ENCODE measurements at regions not wholly inside any gene's neighbourhood (a gene's known extent, or its start where the extent isn't known, plus 50 kb on each side); places are given as distances from the start of the nearest gene placed in this dataset.
A peak's percentile ranks its signal among the peaks of the same experiment; 100 is the strongest.

DNA sequence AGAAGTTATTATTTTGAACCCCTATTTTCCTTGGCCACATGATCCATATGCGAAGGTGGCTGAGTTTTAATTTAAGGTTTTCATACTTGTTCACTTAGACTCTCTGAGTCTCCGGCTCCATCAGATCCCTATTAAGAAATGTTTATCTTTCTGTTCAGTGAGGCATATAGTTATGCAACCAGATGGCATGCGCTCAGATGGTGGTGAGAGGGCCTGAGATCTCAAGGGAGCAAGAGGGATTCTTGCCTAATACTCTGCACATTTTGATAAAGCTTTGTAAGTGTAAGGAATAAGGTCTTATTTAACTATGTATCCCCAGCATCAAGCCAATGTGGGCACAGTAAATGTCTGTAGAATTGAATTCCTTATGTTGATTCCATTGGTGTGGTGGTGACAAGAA lies 78.9 kb upstream of the DPH6 start (continued):
- TF ChIP-seq ZNF362 (tag by site-specific recombination; IDR thresholded peaks at IDR 0.05) (no peak), MZF1 (tag by site-specific recombination; IDR thresholded peaks at IDR 0.05; ENCODE audit: borderline replicate concordance) (no peak), KLF9 (tag by site-specific recombination; IDR thresholded peaks at IDR 0.05; ENCODE audit: low read depth) (no peak), ZNF701 (tag by site-specific recombination; IDR thresholded peaks at IDR 0.05) (no peak)

GRCh38 chr15:35626571-35627318 lies 80.8 kb upstream of the DPH6 start:
- ChIA-PET POLR2A (no interaction called here), CTCF (no interaction called here)
- no peaks in the 10 kb centered on the region for H3K9me3 ChIP-seq (ENCODE audit: control insufficient read depth, insufficient read depth, low read depth, low read length)
- H3K36me3 ChIP-seq (ENCODE audit: control insufficient read depth in 2 of 2, insufficient read depth in 1 of 2, low read length in 2 of 2): no peaks in the 10 kb centered on the region
- TF ChIP-seq BCL11A (tag by site-specific recombination; IDR thresholded peaks at IDR 0.05; ENCODE audit: low read depth) (no peak), ZFP69B (tag by site-specific recombination; IDR thresholded peaks at IDR 0.05) (no peak), ZNF223 (tag by site-specific recombination; IDR thresholded peaks at IDR 0.05) (no peak), ZBTB17 (tag by site-specific recombination; IDR thresholded peaks at IDR 0.05) (peak; percentile 53; the same call in 1 of the 2 replicates), ZNF280D (tag by site-specific recombination; IDR thresholded peaks at IDR 0.05) (no peak), ZNF146 (tag by site-specific recombination; IDR thresholded peaks at IDR 0.05) (no peak), HOXC10 (CRISPR knock-in tag; IDR thresholded peaks at IDR 0.05) (no peak), FEZF1 (tag by site-specific recombination; IDR thresholded peaks at IDR 0.05) (peak; percentile 46), ZNF660 (tag by site-specific recombination; IDR thresholded peaks at IDR 0.05) (no peak), ZNF354C (tag by site-specific recombination; IDR thresholded peaks at IDR 0.05; ENCODE audit: borderline replicate concordance, low read depth) (no peak), ZNF391 (tag by site-specific recombination; IDR thresholded peaks at IDR 0.05; ENCODE audit: borderline replicate concordance, low read depth) (no peak)
- TF ChIP-seq, protein P1, sequence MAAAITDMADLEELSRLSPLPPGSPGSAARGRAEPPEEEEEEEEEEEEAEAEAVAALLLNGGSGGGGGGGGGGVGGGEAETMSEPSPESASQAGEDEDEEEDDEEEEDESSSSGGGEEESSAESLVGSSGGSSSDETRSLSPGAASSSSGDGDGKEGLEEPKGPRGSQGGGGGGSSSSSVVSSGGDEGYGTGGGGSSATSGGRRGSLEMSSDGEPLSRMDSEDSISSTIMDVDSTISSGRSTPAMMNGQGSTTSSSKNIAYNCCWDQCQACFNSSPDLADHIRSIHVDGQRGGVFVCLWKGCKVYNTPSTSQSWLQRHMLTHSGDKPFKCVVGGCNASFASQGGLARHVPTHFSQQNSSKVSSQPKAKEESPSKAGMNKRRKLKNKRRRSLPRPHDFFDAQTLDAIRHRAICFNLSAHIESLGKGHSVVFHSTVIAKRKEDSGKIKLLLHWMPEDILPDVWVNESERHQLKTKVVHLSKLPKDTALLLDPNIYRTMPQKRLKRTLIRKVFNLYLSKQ (tag by site-specific recombination; IDR thresholded peaks at IDR 0.05; ENCODE audit: borderline replicate concordance): no peak
- TF ChIP-seq, protein P2, sequence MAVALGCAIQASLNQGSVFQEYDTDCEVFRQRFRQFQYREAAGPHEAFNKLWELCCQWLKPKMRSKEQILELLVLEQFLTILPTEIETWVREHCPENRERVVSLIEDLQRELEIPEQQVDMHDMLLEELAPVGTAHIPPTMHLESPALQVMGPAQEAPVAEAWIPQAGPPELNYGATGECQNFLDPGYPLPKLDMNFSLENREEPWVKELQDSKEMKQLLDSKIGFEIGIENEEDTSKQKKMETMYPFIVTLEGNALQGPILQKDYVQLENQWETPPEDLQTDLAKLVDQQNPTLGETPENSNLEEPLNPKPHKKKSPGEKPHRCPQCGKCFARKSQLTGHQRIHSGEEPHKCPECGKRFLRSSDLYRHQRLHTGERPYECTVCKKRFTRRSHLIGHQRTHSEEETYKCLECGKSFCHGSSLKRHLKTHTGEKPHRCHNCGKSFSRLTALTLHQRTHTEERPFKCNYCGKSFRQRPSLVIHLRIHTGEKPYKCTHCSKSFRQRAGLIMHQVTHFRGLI (tag by site-specific recombination; IDR thresholded peaks at IDR 0.05): no peak
- H3K4me3 ChIP-seq (ENCODE audit: low read depth, low read length): no peak overlapping the region
- H3K4me1 ChIP-seq (ENCODE audit: control insufficient read depth, insufficient read depth, low read length): no peaks in the 10 kb centered on the region
- no peak overlapping the region; the same call in 1 of the 2 replicates for H3K27ac ChIP-seq (ENCODE audit: extremely low read depth, low read depth, low read length)

Measured in HEK293 (cell line).